GM19467 (cell line): ENCODE measurements at regions not wholly inside any gene's neighbourhood (a gene's known extent, or its start where the extent isn't known, plus 50 kb on each side); places are given as distances from the start of the nearest gene placed in this dataset.
"Not testable (repeated sequence)": the region's sequence is repeated elsewhere in the genome, so short reads cannot be mapped to it uniquely, and the experiment has no call there.

Experiments used
- ATAC-seq: cut with Tn5 transposase; IDR thresholded peaks from one replicate; pipeline ENCODE4 v1.9.1; 2021; ENCODE audit warnings: mild to moderate bottlenecking, moderate library complexity; ENCODE audit not compliant: unreplicated experiment

DNA sequence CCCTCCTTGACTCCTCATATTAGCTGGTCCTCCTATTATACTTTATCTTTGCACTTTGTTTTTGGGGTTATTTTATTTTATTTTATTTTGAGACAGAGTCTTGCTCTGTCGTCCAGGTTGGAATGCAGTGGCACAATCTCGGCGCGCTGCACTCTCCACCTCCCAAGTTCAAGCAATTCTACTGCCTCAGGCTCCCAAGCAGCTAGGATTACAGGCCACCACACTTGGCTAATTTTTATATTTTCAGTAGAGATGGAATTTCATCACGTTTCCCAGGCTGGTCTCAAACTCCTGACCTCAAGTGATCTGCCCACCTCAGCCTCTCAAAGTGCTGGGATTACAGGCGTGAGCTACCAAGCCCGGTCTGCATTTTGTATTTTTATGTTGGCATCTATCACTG is 126.7 kb downstream of the FOXB1 start:
- ATAC-seq, result no peak

DNA sequence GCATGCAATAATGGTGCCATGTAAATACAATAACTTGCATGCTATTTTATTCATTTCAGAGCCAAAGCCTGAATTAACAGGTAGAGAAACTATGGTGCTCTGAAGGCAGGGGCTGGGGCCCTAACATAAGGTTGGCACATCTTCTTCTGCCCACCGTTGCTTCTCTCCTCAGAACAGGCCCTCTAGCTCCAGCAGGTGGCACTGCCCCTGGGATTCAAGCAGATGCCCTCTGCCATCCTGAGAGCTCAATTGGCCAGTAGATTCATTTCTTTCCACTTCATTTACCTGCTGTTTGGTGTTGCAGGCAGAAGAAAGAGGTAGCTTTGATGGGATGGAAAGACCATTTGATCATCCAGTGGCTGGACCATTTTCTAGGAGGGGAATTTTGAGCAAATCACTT is 130.5 kb downstream of the FOXB1 start:
- no peak for ATAC-seq

DNA sequence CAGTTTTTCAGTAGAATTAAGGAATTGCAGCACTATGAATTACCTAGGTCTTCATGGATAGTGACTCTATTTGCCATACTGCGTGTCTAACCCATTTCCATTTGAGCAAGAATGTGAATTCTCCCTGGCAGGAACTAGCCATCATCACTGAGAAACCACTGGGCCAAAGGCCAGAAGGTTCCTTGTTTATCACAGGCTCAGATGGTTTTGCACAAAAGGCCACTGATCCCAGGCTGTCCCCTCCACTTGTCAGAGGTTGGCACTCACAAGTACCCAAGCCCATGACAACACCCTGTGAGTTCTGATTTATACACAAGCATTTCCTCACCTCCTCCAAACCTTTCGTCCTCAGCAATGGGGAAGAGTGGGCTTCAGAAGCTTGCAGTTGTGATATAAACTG is 131.8 kb downstream of the FOXB1 start:
- ATAC-seq, result no peak

DNA sequence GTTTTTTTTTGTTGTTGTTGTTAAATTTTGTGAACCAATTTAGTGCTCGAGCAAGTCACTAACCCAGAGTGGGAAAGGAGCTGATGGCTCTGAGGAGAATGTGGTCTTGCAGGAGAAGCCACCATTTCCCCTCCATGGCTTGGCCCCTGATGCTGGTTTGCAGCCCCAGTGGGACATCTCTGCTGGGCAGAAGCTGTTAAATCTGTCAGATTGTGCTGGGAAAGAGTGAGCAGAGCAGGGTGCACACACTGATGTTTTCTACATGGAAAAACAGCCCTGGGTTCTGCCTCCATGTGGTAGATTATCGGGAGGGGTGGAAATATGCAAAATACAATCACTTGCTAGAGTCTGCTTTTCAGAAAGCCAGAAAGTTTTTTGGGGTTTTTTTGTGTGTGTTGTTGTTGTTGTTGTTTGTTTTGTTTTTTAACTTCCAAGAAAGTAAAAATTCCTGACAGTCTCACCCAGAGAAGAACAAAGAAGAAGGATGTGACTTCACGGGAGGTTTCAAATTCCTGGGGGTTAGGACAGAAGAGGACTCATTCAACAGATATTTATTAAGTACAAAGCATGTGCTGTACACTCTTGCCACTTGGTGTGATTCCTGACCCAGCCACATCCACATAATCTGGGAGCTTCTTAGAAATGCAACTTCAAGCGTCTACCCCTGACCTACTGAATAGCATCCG is 133.7 kb downstream of the FOXB1 start:
- ATAC-seq, result no peak

DNA sequence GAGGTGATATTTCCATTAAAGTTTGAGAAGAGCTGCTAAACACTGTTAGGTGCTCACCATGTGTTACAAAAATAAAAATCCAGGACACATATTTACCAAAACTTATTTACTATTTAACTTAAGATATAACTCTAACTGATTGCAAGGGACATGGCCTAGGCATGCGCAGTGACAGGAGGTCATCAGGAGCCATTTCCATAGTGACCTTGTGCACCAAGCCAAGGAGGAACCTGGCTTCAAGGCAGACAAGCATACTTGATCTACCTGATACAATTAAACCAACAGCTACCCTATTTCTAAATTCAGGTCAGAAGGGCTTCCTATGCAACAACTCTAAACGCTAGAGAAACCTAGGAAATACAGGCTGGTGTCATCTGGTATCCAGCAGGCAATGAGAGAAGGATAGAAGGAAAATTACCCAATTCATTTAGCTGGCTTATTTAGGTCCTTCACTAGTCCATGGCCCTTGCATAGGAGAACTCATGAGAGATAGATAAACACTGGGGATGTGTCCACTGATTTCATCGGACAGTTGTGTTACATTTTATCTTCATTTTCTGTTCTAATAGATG is 134.4 kb downstream of the FOXB1 start:
- no peak for ATAC-seq

DNA sequence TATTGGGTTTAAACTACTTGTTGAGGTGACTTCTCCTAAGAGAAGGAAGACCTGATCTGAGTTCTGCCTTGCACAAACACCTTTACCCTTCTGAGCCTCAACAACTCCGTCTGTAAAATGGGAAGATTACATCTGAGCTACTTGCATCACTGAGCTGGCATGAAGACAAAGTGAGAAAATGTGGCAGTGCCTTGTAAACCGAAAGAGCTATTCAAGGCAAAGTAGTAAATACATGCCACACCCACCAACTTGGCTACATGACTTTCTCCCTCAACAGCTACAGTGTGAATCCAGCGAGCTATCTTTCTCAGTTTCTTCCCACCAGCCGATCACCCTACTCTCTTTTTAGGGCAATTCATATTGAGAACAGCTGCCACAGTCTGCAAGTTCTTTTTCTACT is 148.3 kb downstream of the FOXB1 start:
- no peak for ATAC-seq

DNA sequence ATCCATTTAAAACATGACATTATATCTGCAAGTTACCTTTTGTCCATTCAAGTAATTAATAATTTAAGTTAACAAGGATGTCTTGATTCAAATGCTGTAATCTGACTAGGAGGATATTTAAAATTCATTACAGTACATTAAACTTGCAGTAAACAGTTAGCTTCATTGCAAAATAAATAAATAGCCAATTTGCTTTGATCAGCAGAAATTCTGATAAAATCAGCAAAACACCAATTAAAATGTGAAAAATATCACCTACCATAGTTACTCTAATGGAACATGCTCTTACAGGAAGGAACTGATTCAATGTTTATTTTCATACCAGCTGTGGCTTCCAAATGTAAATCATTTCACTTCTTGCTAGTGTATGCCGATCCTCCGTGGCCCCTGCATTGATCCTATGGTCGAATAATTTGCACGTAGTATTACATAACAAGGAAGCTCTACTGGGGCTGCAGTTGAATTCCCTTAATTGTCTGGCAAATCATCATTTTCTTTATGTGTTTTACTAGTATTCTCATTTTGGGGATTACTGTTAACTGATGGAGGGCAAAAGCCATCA is 150.7 kb downstream of the FOXB1 start:
- ATAC-seq, result no peak

DNA sequence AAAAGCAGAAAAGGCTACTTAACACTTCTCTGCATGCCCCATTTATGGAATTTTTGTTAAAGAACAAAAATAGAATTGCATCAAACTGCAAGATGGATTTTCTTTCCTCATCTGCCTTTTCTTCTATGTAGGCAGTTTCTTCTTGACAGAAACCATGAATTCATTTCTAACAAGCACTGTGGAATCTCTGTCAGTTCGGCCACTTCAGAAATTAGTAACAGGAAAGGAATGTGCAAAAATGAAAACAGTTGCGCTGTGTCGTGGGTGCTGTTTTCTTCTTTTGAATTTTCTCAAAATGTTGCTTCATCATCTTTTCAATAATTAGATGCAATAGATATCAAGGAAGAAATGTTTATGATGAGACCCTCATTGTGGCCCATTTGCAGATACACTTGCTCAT is 151.6 kb downstream of the FOXB1 start:
- no peak for ATAC-seq

DNA sequence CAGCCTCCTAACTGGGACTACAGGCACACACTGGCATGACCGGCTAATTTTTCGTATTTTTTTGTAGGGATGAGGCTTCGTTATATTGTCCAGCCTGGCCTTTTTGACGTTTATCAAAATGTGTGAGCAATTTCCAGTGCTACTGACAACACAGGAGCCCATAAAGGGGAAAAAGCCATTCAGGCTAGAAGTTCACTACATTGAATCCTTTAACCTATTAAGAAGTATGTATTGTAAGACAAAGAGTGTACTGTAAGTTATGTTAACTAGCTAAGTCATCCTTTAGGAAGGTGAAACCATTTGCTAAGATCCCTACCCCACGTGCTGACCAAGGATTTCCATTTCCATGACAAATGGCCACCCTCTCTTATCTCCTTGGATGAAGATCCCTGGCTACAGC is 156.8 kb downstream of the FOXB1 start:
- no peak for ATAC-seq

DNA sequence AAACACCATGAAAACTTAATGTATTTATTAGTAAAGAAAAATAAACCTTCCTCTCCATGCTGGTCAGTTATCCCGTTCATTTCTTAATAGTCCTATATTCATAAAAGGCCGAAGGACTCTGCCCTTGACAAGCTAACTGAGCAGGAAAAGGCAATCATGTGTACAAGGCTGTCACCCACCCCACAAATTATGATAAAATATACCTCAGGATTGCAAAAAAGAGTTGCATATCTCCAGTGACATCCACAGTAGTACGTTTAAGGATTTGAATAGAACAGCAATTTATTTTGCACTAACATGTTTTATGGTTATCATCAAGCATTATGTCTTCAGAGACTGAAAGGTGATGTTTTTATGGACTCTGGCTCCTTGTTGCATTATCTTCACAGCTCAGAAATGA is 157.6 kb downstream of the FOXB1 start:
- ATAC-seq, result no peak

DNA sequence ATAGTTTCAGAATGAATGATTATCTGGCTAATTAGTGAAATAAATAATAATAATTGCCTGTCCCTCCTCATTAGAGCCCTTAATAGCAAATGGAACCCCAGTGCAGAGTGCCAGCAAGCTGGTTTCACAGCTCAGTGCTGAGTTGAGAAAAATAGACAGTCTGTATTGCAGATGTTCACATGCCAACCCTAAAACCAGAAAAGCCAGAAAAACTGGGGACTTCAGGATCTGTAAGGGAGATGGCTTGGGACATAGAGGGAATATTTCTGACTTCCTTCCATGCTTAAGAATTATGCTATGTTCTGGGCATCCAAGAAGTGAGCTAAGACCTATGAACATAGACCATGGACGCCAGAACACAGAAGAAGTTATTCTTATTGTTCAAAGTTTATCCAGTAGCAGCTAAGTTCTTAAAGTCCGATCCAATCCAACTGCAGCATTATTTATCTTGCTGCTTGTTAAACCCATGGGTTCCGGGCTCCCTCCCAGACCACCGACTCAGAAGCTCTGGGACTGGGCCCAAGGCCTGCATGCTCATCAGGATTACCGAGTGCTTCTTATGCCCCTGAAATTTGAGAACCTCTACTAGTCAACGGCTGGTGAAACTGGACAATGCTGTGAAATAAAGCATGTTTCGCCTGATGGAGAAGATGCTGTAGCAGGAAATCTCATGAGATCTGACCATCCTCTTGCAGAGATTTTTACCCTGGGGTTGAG is 158.3 kb downstream of the FOXB1 start:
- no peak for ATAC-seq

DNA sequence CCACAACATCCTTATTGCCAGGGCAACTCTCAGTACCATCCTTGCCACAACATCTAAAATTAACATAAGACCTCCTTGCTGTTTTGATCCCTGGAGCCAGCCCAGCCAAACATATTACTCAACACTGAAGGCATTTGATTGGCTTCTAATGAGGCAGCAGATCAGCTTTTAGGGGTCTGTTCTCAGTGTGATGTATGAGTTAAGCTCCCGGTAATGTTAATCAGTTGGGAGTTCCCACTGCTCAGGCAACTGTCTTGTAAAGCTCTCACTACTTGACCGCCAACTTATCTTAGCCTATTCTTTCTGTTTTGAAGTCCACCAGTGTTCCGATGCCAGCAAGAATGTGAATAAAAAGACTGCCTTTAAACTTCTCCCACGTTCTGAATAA is 158.9 kb downstream of the FOXB1 start:
- no peak for ATAC-seq

DNA sequence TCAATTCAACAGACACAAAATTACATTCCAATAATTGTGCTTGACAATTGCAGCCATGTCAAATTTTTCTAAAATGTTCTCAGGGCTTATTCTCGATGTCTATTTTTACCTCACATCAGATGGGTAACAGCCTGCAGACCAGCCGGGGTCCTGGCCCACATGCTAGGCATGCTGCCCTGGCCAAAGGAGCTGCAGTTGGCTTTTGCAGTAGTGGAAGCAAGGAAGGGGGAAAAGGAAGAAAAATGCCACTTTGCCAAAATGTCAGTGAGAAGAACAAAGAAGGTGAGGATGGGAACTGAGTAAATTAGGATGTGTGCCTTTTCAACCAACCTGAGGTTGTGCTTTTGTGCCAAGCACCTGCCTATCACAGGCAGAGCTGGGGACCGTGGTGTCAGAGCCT is 161.0 kb downstream of the FOXB1 start:
- ATAC-seq, result no peak

DNA sequence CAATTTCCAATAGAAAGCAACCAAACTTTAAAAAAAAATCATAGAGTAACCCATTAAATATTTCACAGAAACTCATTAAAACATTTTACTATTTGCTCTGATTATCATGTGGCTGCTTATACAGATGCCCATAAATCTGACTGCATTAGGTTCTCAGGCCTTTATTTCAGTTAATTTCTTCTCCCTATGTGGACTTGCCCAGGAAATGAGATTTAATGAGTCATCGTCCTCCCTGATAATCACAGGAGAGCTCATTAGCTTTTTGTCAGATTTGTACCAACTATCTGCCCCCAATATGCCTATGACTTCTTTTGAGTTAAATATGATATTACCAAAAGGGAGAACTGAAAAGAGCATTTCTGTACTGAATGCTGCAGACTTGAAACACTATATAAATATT is 168.0 kb downstream of the FOXB1 start:
- no peak for ATAC-seq

DNA sequence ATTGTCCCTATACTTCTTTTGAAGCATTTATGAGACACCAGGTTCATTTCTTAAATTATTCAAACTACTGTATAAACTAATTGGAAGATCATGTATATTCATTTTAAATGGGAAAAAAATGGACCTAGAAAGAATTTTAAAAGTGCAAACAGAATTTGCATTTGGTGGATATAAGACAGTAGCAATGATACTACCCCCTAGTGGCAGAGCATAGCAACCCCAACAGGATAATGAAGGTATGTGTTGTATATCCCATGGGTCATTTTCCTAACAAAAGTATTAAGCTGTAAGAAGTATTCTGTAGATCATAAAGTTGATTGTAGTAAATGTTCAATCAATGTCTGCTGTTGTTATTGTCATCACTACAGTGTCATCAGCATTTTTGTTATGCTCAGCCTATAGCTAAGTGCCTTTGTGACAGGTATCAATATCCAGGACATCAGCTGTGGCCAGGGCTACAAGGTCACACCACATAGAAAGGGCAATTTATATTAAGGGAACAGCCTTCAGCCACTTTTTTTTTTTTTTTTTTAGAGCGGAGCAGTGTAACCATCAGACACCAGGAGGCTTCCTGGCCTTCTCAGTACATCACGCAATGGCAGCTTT is 175.8 kb downstream of the FOXB1 start:
- ATAC-seq, result no peak

DNA sequence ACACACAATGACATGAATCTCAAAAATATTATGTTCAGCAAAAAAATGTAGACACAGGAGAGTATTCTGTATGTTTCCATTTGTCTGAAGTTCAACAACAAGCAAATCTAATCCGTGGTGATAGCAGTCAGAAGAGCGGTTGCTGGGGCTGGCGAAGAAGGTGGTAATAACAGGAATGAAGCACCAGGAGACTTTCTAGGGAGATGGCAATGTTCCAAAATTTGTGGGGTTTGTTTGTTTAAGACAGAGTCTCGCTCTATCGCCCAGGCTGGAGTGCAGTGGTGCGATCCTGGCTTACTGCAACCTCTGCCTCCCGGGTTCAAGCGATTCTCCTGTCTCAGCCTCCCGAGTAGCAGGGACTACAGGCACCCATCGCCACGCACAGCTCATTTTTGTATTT is 177.8 kb downstream of the FOXB1 start:
- not testable (repeated sequence) for ATAC-seq

DNA sequence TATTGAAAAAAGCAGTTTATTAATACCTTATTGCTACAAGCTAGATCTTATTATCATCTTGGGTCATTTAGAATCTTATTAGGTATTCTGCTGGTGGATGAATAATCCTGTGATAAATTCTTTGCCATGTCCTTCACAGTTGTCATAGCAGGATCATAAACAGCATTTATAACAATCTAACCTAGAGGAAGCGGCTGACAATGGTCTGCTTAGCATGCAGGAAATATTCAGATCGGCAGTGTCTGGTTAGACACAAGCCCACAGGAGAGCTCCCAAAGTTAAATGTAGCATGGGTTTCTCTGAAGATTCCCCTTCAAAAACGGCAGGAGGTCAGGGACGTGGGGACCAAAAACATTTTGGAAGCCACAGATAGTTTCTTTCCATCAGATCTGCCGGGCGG is 179.3 kb downstream of the FOXB1 start:
- ATAC-seq, result no peak

DNA sequence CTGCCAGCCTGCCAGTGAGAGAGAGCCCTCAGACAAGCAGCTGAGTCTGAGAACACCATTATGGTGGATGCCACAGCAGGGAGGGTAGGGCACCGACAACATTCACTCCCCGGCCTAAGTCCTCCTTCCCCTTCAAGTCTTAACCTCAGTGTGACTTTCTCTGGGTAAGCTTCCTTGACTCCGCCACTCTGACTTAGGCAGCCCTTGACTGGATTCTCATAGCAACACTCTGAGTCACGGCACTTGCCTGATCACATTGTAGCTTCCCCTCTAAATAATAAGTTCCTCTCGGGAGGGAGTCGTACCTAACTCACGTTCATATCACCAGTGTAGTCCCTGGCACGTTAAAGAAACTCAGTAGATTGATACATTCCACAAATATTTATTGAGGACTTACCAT is 180.5 kb downstream of the FOXB1 start:
- ATAC-seq, result no peak

DNA sequence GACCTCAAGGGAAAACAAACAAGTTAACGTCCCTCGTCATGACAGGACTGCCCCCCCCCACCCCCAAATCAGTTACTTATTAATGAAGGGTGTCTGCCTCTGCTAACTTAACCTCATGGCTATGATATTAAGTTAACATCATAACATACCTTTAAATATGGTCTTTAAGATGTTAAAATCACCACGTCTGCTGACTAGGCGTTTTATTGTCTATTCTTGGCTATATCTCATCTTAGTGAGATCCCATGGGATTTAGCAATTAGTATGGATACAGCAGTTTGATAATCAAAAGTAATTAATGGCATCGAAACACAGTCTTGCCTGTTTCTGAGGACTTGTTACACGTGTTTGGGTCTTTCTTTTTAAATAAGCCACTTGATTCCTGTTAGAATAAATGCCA is 186.9 kb downstream of the FOXB1 start:
- no peak for ATAC-seq

DNA sequence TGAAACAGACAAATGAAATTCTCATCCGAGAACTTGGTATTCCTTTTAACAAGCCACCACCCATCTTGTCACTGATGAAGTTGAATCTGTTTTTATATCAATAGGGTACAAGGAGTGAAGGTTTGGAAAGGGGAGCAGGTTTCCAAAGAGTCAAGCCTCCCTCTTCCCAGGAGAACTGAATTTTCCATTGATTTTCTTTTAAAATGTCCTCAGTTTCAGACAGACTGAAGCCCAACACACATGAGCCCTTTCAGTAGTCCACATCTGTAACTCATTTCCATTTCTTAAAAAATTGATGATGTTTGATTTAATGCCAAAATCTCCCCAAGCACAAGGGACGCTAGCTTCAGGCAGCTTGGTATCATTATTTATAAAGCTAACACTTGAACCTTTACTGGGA is 187.7 kb downstream of the FOXB1 start:
- ATAC-seq, result no peak

DNA sequence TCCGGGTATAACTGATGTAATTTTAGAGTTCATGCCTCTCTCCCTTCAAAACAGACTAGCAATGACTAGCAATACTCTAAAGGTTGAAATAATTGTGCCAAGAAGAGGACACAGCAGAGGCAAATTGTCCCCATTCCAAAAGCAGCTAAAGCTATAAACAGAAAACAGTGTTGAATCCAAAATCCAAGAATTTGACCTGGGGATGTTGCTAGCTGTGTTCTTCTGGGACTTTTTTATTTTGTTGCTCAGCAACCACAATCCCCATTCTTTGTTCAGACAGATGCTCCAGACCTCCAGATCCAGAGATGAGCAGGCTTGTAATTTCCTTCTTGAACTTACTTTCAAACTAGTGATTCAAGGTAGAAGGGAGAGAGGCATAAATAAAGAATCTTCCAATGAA is 191.5 kb downstream of the FOXB1 start:
- ATAC-seq, result no peak
